GM23338 (cell line): ENCODE measurements at regions not wholly inside any gene's neighbourhood (a gene's known extent, or its start where the extent isn't known, plus 50 kb on each side); places are given as distances from the start of the nearest gene placed in this dataset.

ENCODE experiments used
- CREB1 ChIP-seq: fragments of 250-450 bp; sonication (Bioruptor Pico); IDR thresholded peaks from 2 replicates; pipeline ENCODE4 v1.5.0; 2020; ENCODE audit warnings: low read depth, mild to moderate bottlenecking, moderate library complexity
- CTCF ChIP-seq, 2 experiments: fragments of 200-600 bp in 1 of 2; sonication (generic) in 1 of 2; conservative IDR thresholded peaks; 2 replicates each; pipeline versions ENCODE4 v1.5.1 to v1.6.1; 2016 to 2017; ENCODE audit warnings: antibody characterized with exemption in 2 of 2, low read depth in 2 of 2, mild to moderate bottlenecking in 2 of 2, moderate library complexity in 1 of 2
- ETS1 ChIP-seq: IDR thresholded peaks from 2 replicates; pipeline ENCODE4 v1.6.1; 2016; ENCODE audit warnings: antibody characterized with exemption
- EZH2 ChIP-seq: fragments of 200-600 bp; sonication (generic); IDR thresholded peaks from one replicate; pipeline ENCODE4 v1.8.0; 2017; ENCODE audit warnings: antibody characterized with exemption, mild to moderate bottlenecking, low read depth; ENCODE audit not compliant: unreplicated experiment
- EZH2phosphoT487 ChIP-seq: fragments of 200-600 bp; sonication (generic); IDR thresholded peaks from one replicate; pipeline ENCODE4 v1.8.1; 2018; ENCODE audit warnings: antibody characterized with exemption; ENCODE audit not compliant: unreplicated experiment
- JUNB ChIP-seq: IDR thresholded peaks from one replicate; pipeline ENCODE4 v1.6.1; 2016; ENCODE audit warnings: antibody characterized with exemption; ENCODE audit not compliant: unreplicated experiment
- NANOG ChIP-seq: IDR thresholded peaks from 2 replicates; pipeline ENCODE4 v1.6.1; 2016; ENCODE audit warnings: antibody characterized with exemption, borderline replicate concordance
- POLR2AphosphoS5 ChIP-seq: IDR thresholded peaks from 2 replicates; pipeline ENCODE4 v1.6.1; 2016; ENCODE audit warnings: antibody characterized with exemption, low read depth
- STAT1 ChIP-seq: IDR thresholded peaks from one replicate; pipeline ENCODE4 v1.6.1; 2016; ENCODE audit warnings: antibody characterized with exemption; ENCODE audit not compliant: unreplicated experiment
- ZNF114 ChIP-seq: fragments of 250-450 bp; sonication (Bioruptor Pico); IDR thresholded peaks from 2 replicates; pipeline ENCODE4 v1.5.0; 2020; ENCODE audit warnings: mild to moderate bottlenecking, moderate library complexity
- ZNF331 ChIP-seq: fragments of 250-450 bp; sonication (Bioruptor Pico); IDR thresholded peaks from 2 replicates; pipeline ENCODE4 v1.5.0; 2020; ENCODE audit warnings: low read depth, mild to moderate bottlenecking, moderate library complexity
- TF ChIP-seq, protein P1 (sequence below): IDR thresholded peaks from one replicate; pipeline ENCODE4 v1.6.1; 2018; ENCODE audit warnings: antibody characterized with exemption; ENCODE audit not compliant: unreplicated experiment

DNA sequence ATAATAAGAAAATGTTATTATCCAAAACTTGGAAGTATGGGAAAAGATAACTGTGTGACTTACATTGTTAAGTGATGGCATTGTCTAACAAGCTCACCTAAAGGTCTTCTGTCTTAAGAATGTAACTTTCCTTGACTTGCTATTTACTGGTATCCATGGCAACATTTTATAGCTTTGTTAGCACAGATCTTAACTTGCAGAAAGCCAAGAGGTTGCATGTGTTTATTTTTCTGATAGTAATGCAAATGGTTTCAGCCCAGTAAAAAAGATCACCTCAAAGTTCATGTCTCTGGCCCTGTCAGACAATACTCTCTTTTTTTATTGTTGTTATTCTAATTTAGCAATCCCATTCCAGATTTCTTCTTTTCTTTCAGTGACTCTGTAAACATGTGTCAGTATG, 425.3 kb downstream of the SPRY1 start:
- TF ChIP-seq CTCF (conservative IDR thresholded peaks at IDR 0.05; ENCODE audit: low read depth in 2 of 2), result no peak
- TF ChIP-seq POLR2AphosphoS5, result no peak
- no peak for TF ChIP-seq CREB1 (CRISPR knock-in tag)
- TF ChIP-seq, protein P1, sequence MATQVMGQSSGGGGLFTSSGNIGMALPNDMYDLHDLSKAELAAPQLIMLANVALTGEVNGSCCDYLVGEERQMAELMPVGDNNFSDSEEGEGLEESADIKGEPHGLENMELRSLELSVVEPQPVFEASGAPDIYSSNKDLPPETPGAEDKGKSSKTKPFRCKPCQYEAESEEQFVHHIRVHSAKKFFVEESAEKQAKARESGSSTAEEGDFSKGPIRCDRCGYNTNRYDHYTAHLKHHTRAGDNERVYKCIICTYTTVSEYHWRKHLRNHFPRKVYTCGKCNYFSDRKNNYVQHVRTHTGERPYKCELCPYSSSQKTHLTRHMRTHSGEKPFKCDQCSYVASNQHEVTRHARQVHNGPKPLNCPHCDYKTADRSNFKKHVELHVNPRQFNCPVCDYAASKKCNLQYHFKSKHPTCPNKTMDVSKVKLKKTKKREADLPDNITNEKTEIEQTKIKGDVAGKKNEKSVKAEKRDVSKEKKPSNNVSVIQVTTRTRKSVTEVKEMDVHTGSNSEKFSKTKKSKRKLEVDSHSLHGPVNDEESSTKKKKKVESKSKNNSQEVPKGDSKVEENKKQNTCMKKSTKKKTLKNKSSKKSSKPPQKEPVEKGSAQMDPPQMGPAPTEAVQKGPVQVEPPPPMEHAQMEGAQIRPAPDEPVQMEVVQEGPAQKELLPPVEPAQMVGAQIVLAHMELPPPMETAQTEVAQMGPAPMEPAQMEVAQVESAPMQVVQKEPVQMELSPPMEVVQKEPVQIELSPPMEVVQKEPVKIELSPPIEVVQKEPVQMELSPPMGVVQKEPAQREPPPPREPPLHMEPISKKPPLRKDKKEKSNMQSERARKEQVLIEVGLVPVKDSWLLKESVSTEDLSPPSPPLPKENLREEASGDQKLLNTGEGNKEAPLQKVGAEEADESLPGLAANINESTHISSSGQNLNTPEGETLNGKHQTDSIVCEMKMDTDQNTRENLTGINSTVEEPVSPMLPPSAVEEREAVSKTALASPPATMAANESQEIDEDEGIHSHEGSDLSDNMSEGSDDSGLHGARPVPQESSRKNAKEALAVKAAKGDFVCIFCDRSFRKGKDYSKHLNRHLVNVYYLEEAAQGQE, result no peak
- no peak for TF ChIP-seq EZH2
- no peak for TF ChIP-seq ZNF114 (CRISPR knock-in tag)
- no peak for TF ChIP-seq STAT1
- TF ChIP-seq EZH2phosphoT487, result no peak
- TF ChIP-seq ETS1, result no peak
- TF ChIP-seq JUNB, result no peak
- TF ChIP-seq ZNF331 (CRISPR knock-in tag), result no peak
- no peak for TF ChIP-seq NANOG
